Esophagus muscularis mucosa (tissue), 4 donors: ENCODE measurements at regions not wholly inside any gene's neighbourhood (a gene's known extent, or its start where the extent isn't known, plus 50 kb on each side); places are given as distances from the start of the nearest gene placed in this dataset.

ENCODE experiments used
- DNase-seq: peaks from one replicate; pipeline ENCODE4 v3.0.0-alpha.2; 2017; ENCODE audit errors: extremely low spot score
- H3K27ac ChIP-seq, 4 donors: fragments of 200-600 bp; sonication (generic); replicated peaks in 1 of 4; 1 replicate in 3 of 4; 2 replicates in 1 of 4; pipeline ENCODE4 v1.5.1; 2016 to 2019; ENCODE audit warnings: mild to moderate bottlenecking in 1 of 4
- H3K27me3 ChIP-seq, 4 donors: fragments of 200-600 bp; sonication (generic); one replicate each; pipeline versions ENCODE4 v1.5.1 to v1.6.0; 2016 to 2019
- H3K36me3 ChIP-seq, 4 donors: fragments of 200-600 bp; sonication (generic); one replicate each; pipeline ENCODE4 v1.5.1; 2016 to 2019
- H3K4me1 ChIP-seq, 4 donors: fragments of 200-600 bp; sonication (generic); one replicate each; pipeline ENCODE4 v1.5.1; 2016 to 2019
- H3K4me3 ChIP-seq, 4 donors: fragments of 200-600 bp; sonication (generic); 1 replicate in 2 of 4; 2 replicates in 2 of 4; pipeline ENCODE4 v1.5.1; 2016 to 2019; ENCODE audit warnings: mild to moderate bottlenecking in 4 of 4, moderate library complexity in 1 of 4
- H3K9me3 ChIP-seq, 4 donors: fragments of 200-600 bp; sonication (generic); 1 replicate in 3 of 4; 2 replicates in 1 of 4; pipeline ENCODE4 v1.5.1; 2016 to 2019
- CTCF ChIP-seq, 3 experiments: fragments of 200-600 bp in 2 of 3; fragments of 450-650 bp in 1 of 3; sonication (generic) in 2 of 3; IDR thresholded peaks; one replicate each; pipeline ENCODE4 v1.5.1; 2017 to 2019; ENCODE audit warnings: antibody characterized with exemption in 3 of 3, mild to moderate bottlenecking in 2 of 3, moderate library complexity in 1 of 3
- EP300 ChIP-seq: sonication (generic); formaldehyde crosslinking; IDR thresholded peaks from one replicate; pipeline ENCODE4 v1.6.1; 2017; ENCODE audit warnings: antibody characterized with exemption
- POLR2A ChIP-seq: fragments of 450-650 bp; IDR thresholded peaks from one replicate; pipeline ENCODE4 v1.6.1; 2017; ENCODE audit warnings: antibody characterized with exemption, moderate library complexity, mild to moderate bottlenecking, low read depth
- POLR2AphosphoS5 ChIP-seq, 2 donors: sonication (generic); formaldehyde crosslinking; IDR thresholded peaks; one replicate each; pipeline ENCODE4 v1.6.1; 2017; ENCODE audit warnings: antibody characterized with exemption in 2 of 2
- WGBS: methylation state at CpG from one replicate; pipeline ENCODE4 v1.1.5; 2018; 5-methylcytosine and 5-hydroxymethylcytosine counted together
- intact Hi-C: fragments of 100-400 bp; cut with DNase I; formaldehyde crosslinking; loops from one replicate; pipeline ENCODE4 v1.15.1; 2023

GRCh38 chr1:239467730-239468129 lies 81.4 kb downstream of the CHRM3 start:
- no peak overlapping the region for H3K4me3 ChIP-seq
- intact Hi-C loops: no loop called here
- no peaks in the 10 kb centered on the region for H3K9me3 ChIP-seq
- no peaks in the 10 kb centered on the region for H3K27me3 ChIP-seq
- no peak overlapping the region for H3K27ac ChIP-seq
- DNase-seq: no peak
- TF ChIP-seq POLR2A: no peak
- no peak for TF ChIP-seq EP300
- WGBS: 24% methylated on average over 2 of the region's 2 CpGs
- no peaks in the 10 kb centered on the region for H3K36me3 ChIP-seq
- peaks cover 0 to 18% (median 9%) of the 10 kb centered on the region in 4 donors for H3K4me1 ChIP-seq

- intact Hi-C loops: no loop called here
- DNase-seq: no peak
- no peak for TF ChIP-seq EP300
- no peak for TF ChIP-seq CTCF (IDR thresholded peaks at IDR 0.05)
- TF ChIP-seq POLR2AphosphoS5 (IDR thresholded peaks at IDR 0.05): no peak
- no peak for TF ChIP-seq POLR2A
- H3K9me3 ChIP-seq: peaks cover 0 to 17% (median 13%) of the 10 kb centered on the region in 4 donors
- no peak overlapping the region for H3K4me3 ChIP-seq
- no peak overlapping the region for H3K27ac ChIP-seq
- no peaks in the 10 kb centered on the region for H3K27me3 ChIP-seq
- peaks cover 0 to 9% (median 6%) of the 10 kb centered on the region in 4 donors for H3K4me1 ChIP-seq
- H3K36me3 ChIP-seq: no peaks in the 10 kb centered on the region
Observed at GRCh38 chr1:239478069-239478468, 91.7 kb downstream of the CHRM3 start.

DNA sequence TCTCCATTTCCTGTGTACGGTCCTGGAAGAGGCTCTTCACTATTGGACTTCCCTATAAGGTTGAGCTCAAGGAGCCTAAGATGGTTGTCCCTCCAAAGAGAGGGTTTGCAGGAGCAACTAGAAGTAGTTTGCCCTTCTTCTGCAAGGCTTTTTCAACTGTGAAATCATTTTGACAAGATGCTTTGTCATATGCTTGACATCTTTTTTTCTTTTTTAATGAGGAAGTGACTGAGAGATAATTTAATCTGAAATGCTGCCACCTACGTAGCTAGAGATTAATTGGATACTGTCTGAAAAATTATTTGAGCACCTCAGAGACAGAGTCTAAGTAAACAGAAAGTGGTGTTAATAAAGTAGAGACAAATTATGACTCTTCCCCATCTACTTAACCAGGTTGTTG lies 97.0 kb downstream of the CHRM3 start:
- Histone ChIP-seq H3K27me3 (no peaks in the 10 kb centered on the region), H3K4me3 (no peak overlapping the region), H3K36me3 (no peaks in the 10 kb centered on the region), H3K9me3 (peaks cover 0 to 17% (median 13%) of the 10 kb centered on the region in 4 donors), H3K27ac (peak overlapping the region in 1 of 4 donors; percentile 0), H3K4me1 (peaks cover 0 to 31% (median 19%) of the 10 kb centered on the region in 4 donors)
- TF ChIP-seq POLR2AphosphoS5 (IDR thresholded peaks at IDR 0.05) (no peak), CTCF (IDR thresholded peaks at IDR 0.05) (no peak), EP300 (no peak), POLR2A (no peak)
- DNase-seq: no peak
- intact Hi-C loops: no loop called here
- 29% methylated on average over 2 of the region's 2 CpGs for WGBS

DNA sequence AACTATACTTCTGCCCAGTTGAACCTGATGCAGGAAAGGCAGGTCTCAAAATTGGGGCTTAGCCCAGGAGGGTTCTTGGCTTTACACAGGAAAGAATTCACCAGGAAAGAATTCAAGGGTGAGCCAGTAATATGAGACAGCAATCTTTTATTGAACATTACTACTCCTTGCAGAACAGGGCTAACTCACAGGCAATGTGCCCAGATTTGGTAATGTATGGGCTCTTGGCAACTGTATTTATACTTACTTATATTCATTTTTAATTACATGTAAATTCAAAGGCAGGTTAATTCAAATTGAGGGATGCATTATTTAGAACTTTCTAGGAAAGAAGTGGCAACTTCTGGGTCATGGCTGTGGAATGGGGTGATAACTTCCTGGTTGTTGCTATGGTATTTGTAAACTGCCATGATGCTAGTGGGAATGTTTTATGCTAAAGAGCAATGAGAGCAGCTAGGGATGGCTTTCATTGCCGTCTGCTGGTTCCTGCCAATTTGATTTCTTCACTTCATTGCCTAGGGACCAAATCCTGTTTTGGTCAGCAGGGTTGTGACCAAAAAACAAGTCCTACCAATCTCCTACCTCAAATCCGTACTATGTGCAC lies 107.5 kb downstream of the CHRM3 start:
- TF ChIP-seq POLR2A: no peak
- no peak for TF ChIP-seq CTCF (IDR thresholded peaks at IDR 0.05)
- TF ChIP-seq EP300: no peak
- TF ChIP-seq POLR2AphosphoS5 (IDR thresholded peaks at IDR 0.05): no peak
- WGBS: 93% methylated on average over 2 of the region's 2 CpGs
- no peaks in the 10 kb centered on the region for H3K27me3 ChIP-seq

DNA sequence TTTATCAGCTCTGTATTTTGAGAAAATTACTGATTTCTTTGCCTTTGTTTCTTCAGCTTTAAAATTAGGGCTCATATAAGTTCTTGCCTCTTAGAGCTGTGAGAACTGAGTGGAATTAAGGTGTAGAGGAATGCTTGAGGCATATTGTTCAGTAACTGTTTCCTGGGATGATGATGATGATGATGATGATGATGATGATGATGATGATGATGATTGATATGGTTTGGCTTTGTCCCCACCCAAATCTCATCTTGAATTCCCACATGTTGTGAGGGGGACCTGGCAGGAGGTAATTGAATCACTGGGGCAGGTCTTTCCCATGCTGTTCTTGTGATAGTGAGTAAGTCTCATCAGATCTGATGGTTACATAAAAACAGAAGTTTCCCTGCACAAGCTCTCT lies 118.7 kb downstream of the CHRM3 start:
- Histone ChIP-seq H3K4me3 (no peak overlapping the region), H3K4me1 (no peaks in the 10 kb centered on the region), H3K27me3 (no peaks in the 10 kb centered on the region), H3K36me3 (no peaks in the 10 kb centered on the region), H3K27ac (no peak overlapping the region), H3K9me3 (peaks cover 0 to 20% (median 13%) of the 10 kb centered on the region in 4 donors)
- TF ChIP-seq POLR2AphosphoS5 (IDR thresholded peaks at IDR 0.05) (no peak), CTCF (IDR thresholded peaks at IDR 0.05) (no peak), POLR2A (no peak)
- no peak for DNase-seq
- intact Hi-C loops: no loop called here

More for the DNA sequence above, 107.5 kb downstream of the CHRM3 start:
- intact Hi-C loops: no loop called here
- Histone ChIP-seq H3K4me3 (no peak overlapping the region), H3K4me1 (peaks cover 0 to 20% (median 2%) of the 10 kb centered on the region in 4 donors), H3K36me3 (no peaks in the 10 kb centered on the region), H3K27ac (no peak overlapping the region), H3K9me3 (no peaks in the 10 kb centered on the region)
- DNase-seq: no peak
